MM.1S (cell line): ENCODE measurements at regions not wholly inside any gene's neighbourhood (a gene's known extent, or its start where the extent isn't known, plus 50 kb on each side); places are given as distances from the start of the nearest gene placed in this dataset.
A peak's percentile ranks its signal among the peaks of the same experiment; 100 is the strongest.

Source experiments
- DNase-seq: peaks from one replicate; pipeline ENCODE4 v3.0.0-alpha.2; 2015
- H2AFZ ChIP-seq: fragments of 300-600 bp; sonication (generic); 2 replicates; pipeline ENCODE4 v1.6.0; 2016; ENCODE audit warnings: antibody characterized with exemption, low read length
- H3F3A ChIP-seq: fragments of 300-600 bp; sonication (generic); 2 replicates; pipeline ENCODE4 v1.6.1; 2016; ENCODE audit warnings: mild to moderate bottlenecking, antibody characterized with exemption, low read length, moderate library complexity, mixed read lengths; ENCODE audit not compliant: insufficient read depth
- H3K27ac ChIP-seq: fragments of 300-600 bp; sonication (generic); 2 replicates; pipeline ENCODE4 v1.5.1; 2016; ENCODE audit warnings: mild to moderate bottlenecking, low read length
- H3K27me3 ChIP-seq: fragments of 300-600 bp; sonication (generic); replicated peaks from 2 replicates; pipeline ENCODE4 v1.6.0; 2016; ENCODE audit warnings: low read length; ENCODE audit not compliant: insufficient read depth
- H3K36me3 ChIP-seq: fragments of 300-600 bp; sonication (generic); replicated peaks from 2 replicates; pipeline ENCODE4 v1.6.1; 2016; ENCODE audit warnings: mild to moderate bottlenecking, low read length, mixed read lengths; ENCODE audit not compliant: insufficient read depth
- H3K4me1 ChIP-seq: fragments of 300-600 bp; sonication (generic); 2 replicates; pipeline ENCODE4 v1.6.1; 2016; ENCODE audit warnings: low read length, mixed read lengths
- H3K4me2 ChIP-seq: fragments of 300-600 bp; sonication (generic); 2 replicates; pipeline ENCODE4 v1.6.0; 2016; ENCODE audit warnings: low read depth, low read length
- H3K4me3 ChIP-seq: fragments of 300-600 bp; sonication (generic); 2 replicates; pipeline ENCODE4 v1.5.1; 2016; ENCODE audit warnings: low read length, mixed read lengths
- H3K79me2 ChIP-seq: fragments of 300-600 bp; sonication (generic); 2 replicates; pipeline ENCODE4 v1.6.1; 2016; ENCODE audit warnings: mixed run types, low read length, mixed read lengths
- H3K9ac ChIP-seq: fragments of 300-600 bp; sonication (generic); 2 replicates; pipeline ENCODE4 v1.6.1; 2016; ENCODE audit warnings: low read length, mixed read lengths
- H3K9me2 ChIP-seq: fragments of 300-600 bp; sonication (generic); replicated peaks from 2 replicates; pipeline ENCODE4 v1.6.1; 2016; ENCODE audit warnings: mild to moderate bottlenecking, low read length, mixed read lengths; ENCODE audit not compliant: insufficient read depth
- H3K9me3 ChIP-seq: fragments of 300-600 bp; sonication (generic); replicated peaks from 2 replicates; pipeline ENCODE4 v1.6.1; 2016; ENCODE audit warnings: mild to moderate bottlenecking, low read length, mixed read lengths; ENCODE audit not compliant: insufficient read depth
- H4K20me1 ChIP-seq: fragments of 300-600 bp; sonication (generic); 2 replicates; pipeline ENCODE4 v1.6.1; 2016; ENCODE audit warnings: mild to moderate bottlenecking, low read length, moderate library complexity, mixed read lengths; ENCODE audit not compliant: insufficient read depth
- EZH2 ChIP-seq: fragments of 300-600 bp; sonication (generic); optimal IDR thresholded peaks from 2 replicates; pipeline ENCODE3; 2017; ENCODE audit warnings: low read depth, mild to moderate bottlenecking, antibody characterized with exemption, low read length, mixed read lengths
- EZH2phosphoT487 ChIP-seq: fragments of 300-600 bp; sonication (generic); IDR thresholded peaks from 2 replicates; pipeline ENCODE4 v1.6.1; 2018; ENCODE audit warnings: antibody characterized with exemption, low read length
- TF ChIP-seq, protein P1 (sequence below): fragments of 300-600 bp; sonication (generic); IDR thresholded peaks from 2 replicates; pipeline ENCODE4 v1.5.1; 2016; ENCODE audit warnings: antibody characterized with exemption, low read length, mixed read lengths

DNA sequence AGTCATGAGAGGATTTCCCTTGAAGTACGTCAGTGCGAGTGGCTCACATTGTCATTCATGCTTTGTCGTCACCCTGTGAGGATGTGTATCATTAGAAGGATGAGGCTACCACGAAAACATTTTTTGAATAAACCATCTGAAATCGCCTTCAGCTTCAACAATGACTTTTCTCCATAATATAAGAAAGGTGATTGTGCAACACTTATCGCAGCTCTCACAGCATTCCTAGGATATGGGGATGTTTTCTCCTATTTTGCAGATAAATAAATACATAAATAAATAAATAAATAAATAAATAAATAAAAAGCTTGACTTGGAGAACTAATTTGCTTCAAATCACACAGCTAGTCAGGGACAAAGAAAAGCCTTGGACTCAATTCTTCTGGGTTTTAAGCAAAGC lies 326.5 kb downstream of the FOXA2 start:
- H3K79me2 ChIP-seq, result no peaks in the 10 kb centered on the region
- TF ChIP-seq EZH2phosphoT487 (no peak), EZH2 (no peak)
- TF ChIP-seq, protein P1, sequence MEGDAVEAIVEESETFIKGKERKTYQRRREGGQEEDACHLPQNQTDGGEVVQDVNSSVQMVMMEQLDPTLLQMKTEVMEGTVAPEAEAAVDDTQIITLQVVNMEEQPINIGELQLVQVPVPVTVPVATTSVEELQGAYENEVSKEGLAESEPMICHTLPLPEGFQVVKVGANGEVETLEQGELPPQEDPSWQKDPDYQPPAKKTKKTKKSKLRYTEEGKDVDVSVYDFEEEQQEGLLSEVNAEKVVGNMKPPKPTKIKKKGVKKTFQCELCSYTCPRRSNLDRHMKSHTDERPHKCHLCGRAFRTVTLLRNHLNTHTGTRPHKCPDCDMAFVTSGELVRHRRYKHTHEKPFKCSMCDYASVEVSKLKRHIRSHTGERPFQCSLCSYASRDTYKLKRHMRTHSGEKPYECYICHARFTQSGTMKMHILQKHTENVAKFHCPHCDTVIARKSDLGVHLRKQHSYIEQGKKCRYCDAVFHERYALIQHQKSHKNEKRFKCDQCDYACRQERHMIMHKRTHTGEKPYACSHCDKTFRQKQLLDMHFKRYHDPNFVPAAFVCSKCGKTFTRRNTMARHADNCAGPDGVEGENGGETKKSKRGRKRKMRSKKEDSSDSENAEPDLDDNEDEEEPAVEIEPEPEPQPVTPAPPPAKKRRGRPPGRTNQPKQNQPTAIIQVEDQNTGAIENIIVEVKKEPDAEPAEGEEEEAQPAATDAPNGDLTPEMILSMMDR, result no peak
- no peak for DNase-seq

DNA sequence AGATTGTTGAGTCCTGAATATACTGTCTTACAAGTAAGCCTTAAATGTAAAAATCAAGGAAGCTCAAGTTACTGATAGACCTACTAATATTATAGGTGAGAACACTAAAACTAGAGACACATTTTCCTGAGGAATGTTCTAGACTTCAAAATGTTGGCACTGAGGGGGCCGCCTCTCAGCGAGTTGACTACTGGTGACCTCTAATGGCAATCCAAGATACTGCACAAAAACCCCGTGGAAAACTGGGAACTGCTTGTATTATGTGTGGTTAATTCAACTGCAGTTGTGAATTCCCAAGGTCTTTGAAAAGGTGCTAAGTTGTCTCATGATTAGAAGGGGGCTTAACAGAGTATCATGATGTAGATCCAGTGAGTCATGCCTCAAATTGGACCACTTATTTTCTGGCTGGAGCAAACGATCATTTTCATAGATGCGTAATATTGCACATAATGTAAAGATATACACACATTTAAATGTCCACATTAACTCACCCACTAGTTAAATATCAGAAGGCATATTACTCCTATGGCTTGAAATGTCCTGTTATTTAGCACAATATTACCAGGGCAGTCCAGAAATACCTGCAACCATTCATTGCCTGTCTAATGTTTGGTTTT lies 336.2 kb downstream of the FOXA2 start:
- Histone ChIP-seq H2AFZ (no peak overlapping the region), H3K79me2 (no peaks in the 10 kb centered on the region), H3K9me2 (no peaks in the 10 kb centered on the region), H3K36me3 (no peaks in the 10 kb centered on the region), H4K20me1 (no peaks in the 10 kb centered on the region), H3K4me1 (no peaks in the 10 kb centered on the region), H3K4me2 (no peak overlapping the region), H3K27ac (no peak overlapping the region), H3K9me3 (no peaks in the 10 kb centered on the region), H3K27me3 (no peaks in the 10 kb centered on the region), H3F3A (no peaks in the 10 kb centered on the region), H3K9ac (no peak overlapping the region), H3K4me3 (no peak overlapping the region)
- DNase-seq, result no peak
- TF ChIP-seq EZH2phosphoT487 (no peak), EZH2 (no peak)
- TF ChIP-seq, protein P1, result peak; percentile 71

More for the DNA sequence above, 326.5 kb downstream of the FOXA2 start:
- H3K9ac ChIP-seq, result no peak overlapping the region
- H3K9me2 ChIP-seq, result no peaks in the 10 kb centered on the region
- no peak overlapping the region for H3K4me3 ChIP-seq
- H3K36me3 ChIP-seq, result no peaks in the 10 kb centered on the region
- no peak overlapping the region for H3K4me2 ChIP-seq
- H3F3A ChIP-seq, result no peaks in the 10 kb centered on the region
- H3K27ac ChIP-seq, result no peak overlapping the region
- no peaks in the 10 kb centered on the region for H3K4me1 ChIP-seq
- H3K9me3 ChIP-seq, result no peaks in the 10 kb centered on the region
- no peak overlapping the region for H2AFZ ChIP-seq
- H4K20me1 ChIP-seq, result no peaks in the 10 kb centered on the region
- H3K27me3 ChIP-seq, result no peaks in the 10 kb centered on the region

DNA sequence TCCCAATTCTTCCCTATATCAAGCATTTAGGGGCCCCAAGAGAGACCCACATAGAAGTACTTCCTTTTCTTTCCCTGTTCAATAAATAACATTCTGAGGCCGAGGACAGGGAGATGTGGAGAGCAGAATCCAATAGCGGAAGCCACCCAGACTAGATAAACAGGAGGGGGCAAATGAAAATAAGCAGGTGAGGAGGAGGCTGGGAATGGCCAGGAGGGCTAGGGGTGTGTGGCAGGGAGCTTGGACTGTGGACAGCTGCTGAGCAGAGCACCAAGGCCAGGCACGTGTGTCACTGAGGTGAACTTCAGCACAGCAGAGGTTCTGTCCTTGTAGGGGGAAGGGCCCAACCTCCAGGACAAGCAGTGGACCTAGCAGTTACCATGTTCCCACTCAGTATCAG lies 339.2 kb downstream of the FOXA2 start:
- Histone ChIP-seq H3K79me2 (no peaks in the 10 kb centered on the region), H2AFZ (no peak overlapping the region), H3K9me3 (no peaks in the 10 kb centered on the region), H3K4me2 (no peak overlapping the region), H3F3A (peaks cover 12% of the 10 kb centered on the region), H3K9ac (no peak overlapping the region), H3K36me3 (no peaks in the 10 kb centered on the region), H3K9me2 (no peaks in the 10 kb centered on the region), H3K27me3 (no peaks in the 10 kb centered on the region), H3K4me3 (no peak overlapping the region), H3K4me1 (peaks cover 25% of the 10 kb centered on the region), H4K20me1 (no peaks in the 10 kb centered on the region), H3K27ac (no peak overlapping the region)
- TF ChIP-seq EZH2phosphoT487, result no peak
- TF ChIP-seq, protein P1, result no peak
- no peak for TF ChIP-seq EZH2
- DNase-seq, result no peak
